Esophagus (tissue), 2 donors: ENCODE measurements at regions not wholly inside any gene's neighbourhood (a gene's known extent, or its start where the extent isn't known, plus 50 kb on each side); places are given as distances from the start of the nearest gene placed in this dataset.
"Not testable (repeated sequence)": the region's sequence is repeated elsewhere in the genome, so short reads cannot be mapped to it uniquely, and the experiment has no call there.

ENCODE experiments used
- H3K27ac ChIP-seq, 2 donors: one replicate each; pipeline ENCODE4 v1.5.1; 2013; ENCODE audit warnings: low read depth in 2 of 2, mild to moderate bottlenecking in 2 of 2, inconsistent platforms in 1 of 2, low read length in 1 of 2, moderate library complexity in 1 of 2
- H3K27me3 ChIP-seq, 2 donors: one replicate each; pipeline ENCODE4 v1.6.1; 2013; ENCODE audit warnings: low read length in 2 of 2, control low read depth in 1 of 2, mild to moderate bottlenecking in 1 of 2; ENCODE audit not compliant: insufficient read depth in 2 of 2, control insufficient read depth in 1 of 2
- H3K36me3 ChIP-seq, 2 donors: one replicate each; pipeline ENCODE4 v1.6.1; 2013; ENCODE audit warnings: low read length in 1 of 2; ENCODE audit not compliant: control insufficient read depth in 2 of 2, insufficient read depth in 2 of 2
- H3K4me1 ChIP-seq, 2 donors: one replicate each; pipeline ENCODE4 v1.6.1; 2013; ENCODE audit warnings: low read length in 1 of 2; ENCODE audit not compliant: control insufficient read depth in 2 of 2, insufficient read depth in 2 of 2
- H3K4me3 ChIP-seq, 2 donors: one replicate each; pipeline ENCODE4 v1.5.1; 2013; ENCODE audit warnings: low read length in 2 of 2, mild to moderate bottlenecking in 2 of 2, low read depth in 1 of 2, moderate library complexity in 1 of 2
- H3K9me3 ChIP-seq, 2 donors: one replicate each; pipeline ENCODE4 v1.6.1; 2013; ENCODE audit warnings: mild to moderate bottlenecking in 2 of 2, low read depth in 1 of 2, low read length in 1 of 2, moderate library complexity in 1 of 2; ENCODE audit not compliant: control insufficient read depth in 2 of 2, insufficient read depth in 1 of 2
- WGBS, 2 donors: extraction: QIAGEN DNeasy Blood & Tissue Kit; methylation state at CpG; one replicate each; pipeline ENCODE4 v1.1.7; 2013; 5-methylcytosine and 5-hydroxymethylcytosine counted together
- donor health status: healthy with polysubstance abuse.
- donor health status: Bipolar disorder and iron deficiency.

DNA sequence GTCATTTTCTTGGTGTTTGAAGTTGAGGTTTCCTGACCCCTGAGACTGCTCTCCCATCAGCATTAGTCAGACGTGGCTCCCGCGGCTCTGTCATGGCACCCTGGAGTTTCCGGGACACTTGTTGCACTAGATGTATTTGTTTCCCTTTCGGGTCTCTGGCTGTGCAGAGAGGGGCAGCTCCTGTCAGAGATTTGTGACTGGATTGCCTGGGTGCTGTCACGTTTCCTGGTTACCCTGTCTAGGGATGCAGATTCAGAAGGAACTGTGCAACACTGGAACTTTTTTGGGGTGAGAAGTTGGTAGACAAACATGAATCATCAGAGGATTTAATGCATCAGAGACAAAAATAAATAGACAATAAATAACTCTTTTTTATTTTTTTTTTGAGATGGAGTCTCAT, 431.8 kb upstream of the MAN1A1 start:
- H3K27me3 ChIP-seq: no peaks in the 10 kb centered on the region
- WGBS, 2 donors: 83% methylated on average over 6 of the region's 6 CpGs
- H3K4me1 ChIP-seq: no peaks in the 10 kb centered on the region
- no peak overlapping the region for H3K27ac ChIP-seq
- no peak overlapping the region for H3K4me3 ChIP-seq
- H3K9me3 ChIP-seq: no peaks in the 10 kb centered on the region
- H3K36me3 ChIP-seq: no peaks in the 10 kb centered on the region

DNA sequence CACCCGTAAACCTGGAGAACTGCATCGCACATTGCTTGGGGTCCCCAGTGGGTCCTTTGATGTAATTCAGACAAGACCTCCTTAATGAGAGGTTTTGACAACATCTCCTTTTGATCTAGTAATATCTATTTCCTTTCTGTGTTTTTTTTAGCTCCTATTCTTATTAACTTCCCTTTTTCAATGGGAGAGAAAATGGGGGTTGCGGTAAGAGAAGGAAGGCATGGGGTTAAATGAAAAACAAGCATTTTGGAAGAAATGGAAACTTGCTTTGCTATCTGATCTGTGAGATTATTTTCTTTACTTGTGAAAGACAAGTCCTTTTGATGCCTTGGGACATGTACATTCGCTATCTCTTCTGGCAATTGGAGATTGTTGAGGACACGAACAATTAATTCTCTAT, 418.6 kb upstream of the MAN1A1 start:
- Histone ChIP-seq H3K9me3 (peaks cover 0 to 2% of the 10 kb centered on the region in 2 donors), H3K4me3 (no peak overlapping the region), H3K27ac (no peak overlapping the region), H3K27me3 (peaks cover 0 to 2% of the 10 kb centered on the region in 2 donors), H3K36me3 (no peaks in the 10 kb centered on the region), H3K4me1 (no peaks in the 10 kb centered on the region)
- 65 to 66% methylated on average over 5 of the region's 5 CpGs for WGBS, 2 donors

DNA sequence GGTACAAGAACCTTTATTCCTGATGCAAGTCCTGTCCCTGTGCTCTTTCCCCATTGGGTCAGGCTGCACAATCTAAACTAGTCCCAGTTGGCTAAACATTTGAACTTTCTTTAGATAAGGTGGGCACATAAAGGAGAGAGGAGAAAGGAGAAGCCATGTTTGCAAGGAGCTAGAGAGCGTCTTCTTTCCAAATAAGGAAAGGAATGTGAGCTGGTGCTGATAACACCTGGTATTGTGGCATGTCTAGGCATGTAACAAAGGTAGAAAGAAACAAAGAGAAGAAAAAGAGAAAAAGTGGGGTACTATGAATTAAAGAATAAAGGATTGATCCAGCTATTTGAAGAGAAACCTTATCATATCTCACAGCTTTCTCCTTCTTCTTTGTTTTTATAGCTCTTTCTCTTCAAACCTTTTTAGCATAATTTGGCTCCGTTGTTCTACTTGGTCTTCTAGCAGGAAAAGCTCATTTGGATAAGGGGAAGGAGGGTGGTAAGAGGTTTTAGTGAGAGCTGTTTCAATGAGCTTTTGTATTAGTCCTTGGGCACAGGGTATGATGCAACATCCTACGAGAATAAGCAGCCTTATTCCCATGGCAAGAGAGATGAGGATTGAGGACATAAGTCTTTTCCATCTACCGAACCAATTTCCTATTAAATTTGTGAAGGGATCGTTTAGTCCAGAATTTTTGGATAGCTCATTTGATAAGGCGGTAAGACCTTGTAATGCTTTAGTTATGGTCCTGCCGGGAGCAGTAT, 415.5 kb upstream of the MAN1A1 start:
- Histone ChIP-seq H3K9me3 (no peaks in the 10 kb centered on the region), H3K27ac (no peak overlapping the region), H3K27me3 (no peaks in the 10 kb centered on the region), H3K4me1 (no peaks in the 10 kb centered on the region), H3K4me3 (no peak overlapping the region), H3K36me3 (no peaks in the 10 kb centered on the region)
- 86 to 90% methylated on average over 7 of the region's 7 CpGs for WGBS, 2 donors

DNA sequence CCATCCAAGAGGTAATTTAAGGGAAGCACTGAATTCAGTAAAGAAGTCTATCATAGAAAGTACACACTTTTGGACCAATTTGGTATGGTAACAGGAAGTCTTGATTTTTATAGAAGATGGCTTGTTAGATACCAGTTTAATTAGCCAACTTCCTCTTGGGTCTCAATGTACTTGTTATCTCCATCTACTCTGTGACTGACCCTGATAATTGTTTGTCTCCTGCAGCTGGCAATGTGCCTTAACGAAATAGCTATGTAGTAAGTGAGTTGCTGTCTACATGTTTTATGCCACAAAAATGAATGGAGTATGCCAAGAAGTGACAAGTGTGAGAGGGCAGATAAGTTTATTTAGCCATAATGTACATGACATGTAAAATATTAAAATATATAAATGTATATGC, 410.5 kb upstream of the MAN1A1 start:
- H3K36me3 ChIP-seq: no peaks in the 10 kb centered on the region
- H3K9me3 ChIP-seq: no peaks in the 10 kb centered on the region
- no peak overlapping the region for H3K4me3 ChIP-seq
- H3K27ac ChIP-seq: no peak overlapping the region
- H3K4me1 ChIP-seq: no peaks in the 10 kb centered on the region
- WGBS, 2 donors: 69 to 73% methylated on average over 1 of the region's 1 CpG
- H3K27me3 ChIP-seq: no peaks in the 10 kb centered on the region

DNA sequence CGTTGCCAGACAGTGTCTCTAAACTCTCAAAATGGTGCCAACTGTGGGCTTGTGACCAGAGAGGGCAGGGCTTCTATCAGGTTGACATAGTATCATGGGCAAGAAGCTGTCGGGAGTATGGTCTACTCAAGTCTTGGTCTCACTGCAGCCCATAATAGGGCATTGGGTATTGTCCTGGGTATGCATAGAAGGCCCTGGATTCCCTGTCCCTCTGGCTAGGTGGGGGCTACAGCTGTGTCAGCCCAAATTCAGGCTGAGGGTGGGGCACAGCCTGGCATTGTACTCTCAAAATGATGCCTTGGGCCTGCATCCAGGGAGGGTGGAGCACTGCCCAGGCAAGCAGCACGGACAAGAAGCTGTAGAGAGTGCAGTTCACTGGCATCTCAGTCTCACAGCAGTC, 408.8 kb upstream of the MAN1A1 start:
- 51 to 66% methylated on average over 3 of the region's 3 CpGs for WGBS, 2 donors
- H3K4me1 ChIP-seq: no peaks in the 10 kb centered on the region
- no peak overlapping the region for H3K27ac ChIP-seq
- H3K9me3 ChIP-seq: no peaks in the 10 kb centered on the region
- no peaks in the 10 kb centered on the region for H3K36me3 ChIP-seq
- no peak overlapping the region for H3K4me3 ChIP-seq
- no peaks in the 10 kb centered on the region for H3K27me3 ChIP-seq

DNA sequence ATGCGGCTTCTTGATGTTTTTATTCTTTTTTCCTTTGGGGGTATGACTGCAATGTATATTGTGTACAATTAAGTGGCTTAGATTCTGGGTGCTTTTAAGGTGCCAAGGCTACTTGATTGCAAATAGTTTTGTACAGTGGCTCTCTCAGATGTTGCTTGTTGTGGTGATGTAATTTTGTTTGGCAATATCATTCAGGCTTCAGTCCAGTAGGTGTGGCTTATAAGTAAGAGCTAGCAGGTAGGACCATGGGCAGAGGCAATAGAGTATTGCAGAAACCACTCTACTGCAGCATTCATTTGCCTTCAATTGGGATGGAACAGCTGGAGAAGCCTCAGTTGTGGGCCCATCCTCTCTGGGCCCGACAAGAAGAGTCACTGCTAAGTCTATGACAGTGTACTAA, 407.9 kb upstream of the MAN1A1 start:
- Histone ChIP-seq H3K27ac (no peak overlapping the region), H3K4me3 (no peak overlapping the region), H3K4me1 (no peaks in the 10 kb centered on the region), H3K27me3 (no peaks in the 10 kb centered on the region), H3K36me3 (no peaks in the 10 kb centered on the region), H3K9me3 (no peaks in the 10 kb centered on the region)
- 82 to 86% methylated on average over 2 of the region's 2 CpGs for WGBS, 2 donors

DNA sequence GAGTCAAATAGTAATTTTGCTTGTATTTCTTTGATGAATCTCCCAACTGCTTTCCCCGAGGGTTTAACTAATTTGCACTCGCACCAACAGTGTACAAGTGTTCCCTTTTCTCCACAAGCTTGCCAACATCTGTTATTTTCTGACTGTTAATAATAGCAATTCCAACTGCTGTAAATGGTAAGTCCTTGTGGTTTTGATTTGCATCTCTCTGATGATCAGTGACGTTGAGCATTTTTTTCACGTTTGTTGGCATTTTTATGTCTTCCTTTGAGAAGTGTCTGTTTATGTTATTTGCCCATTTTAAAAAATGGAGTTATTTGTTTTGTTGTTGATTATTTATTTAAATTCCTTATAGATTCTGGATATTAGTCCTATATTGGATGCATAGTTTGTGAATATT, 399.8 kb upstream of the MAN1A1 start:
- H3K4me3 ChIP-seq: no peak overlapping the region
- no peaks in the 10 kb centered on the region for H3K9me3 ChIP-seq
- H3K27ac ChIP-seq: no peak overlapping the region
- H3K27me3 ChIP-seq: no peaks in the 10 kb centered on the region
- no peaks in the 10 kb centered on the region for H3K36me3 ChIP-seq
- H3K4me1 ChIP-seq: no peaks in the 10 kb centered on the region
- 67 to 68% methylated on average over 4 of the region's 4 CpGs for WGBS, 2 donors

DNA sequence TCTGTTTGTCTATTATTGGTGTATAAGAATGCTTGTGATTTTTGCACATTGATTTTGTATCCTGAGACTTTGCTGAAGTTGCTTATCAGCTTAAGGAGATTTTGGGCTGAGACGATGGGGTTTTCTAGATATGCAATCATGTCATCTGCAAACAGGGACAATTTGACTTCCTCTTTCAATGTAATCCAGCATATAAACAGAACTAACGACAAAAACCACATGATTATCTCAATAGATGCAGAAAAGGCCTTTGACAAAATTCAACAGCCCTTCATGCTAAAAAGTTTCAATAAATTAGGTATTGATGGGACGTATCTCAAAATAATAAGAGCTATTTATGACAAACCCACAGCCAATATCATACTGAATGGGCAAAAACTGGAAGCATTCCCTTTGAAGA, 399.0 kb upstream of the MAN1A1 start:
- H3K27ac ChIP-seq, H3K36me3 ChIP-seq, H3K4me3 ChIP-seq, H3K9me3 ChIP-seq, H3K27me3 ChIP-seq, H3K4me1 ChIP-seq: not testable (repeated sequence)
- WGBS, 2 donors: 72 to 74% methylated on average over 3 of the region's 3 CpGs

DNA sequence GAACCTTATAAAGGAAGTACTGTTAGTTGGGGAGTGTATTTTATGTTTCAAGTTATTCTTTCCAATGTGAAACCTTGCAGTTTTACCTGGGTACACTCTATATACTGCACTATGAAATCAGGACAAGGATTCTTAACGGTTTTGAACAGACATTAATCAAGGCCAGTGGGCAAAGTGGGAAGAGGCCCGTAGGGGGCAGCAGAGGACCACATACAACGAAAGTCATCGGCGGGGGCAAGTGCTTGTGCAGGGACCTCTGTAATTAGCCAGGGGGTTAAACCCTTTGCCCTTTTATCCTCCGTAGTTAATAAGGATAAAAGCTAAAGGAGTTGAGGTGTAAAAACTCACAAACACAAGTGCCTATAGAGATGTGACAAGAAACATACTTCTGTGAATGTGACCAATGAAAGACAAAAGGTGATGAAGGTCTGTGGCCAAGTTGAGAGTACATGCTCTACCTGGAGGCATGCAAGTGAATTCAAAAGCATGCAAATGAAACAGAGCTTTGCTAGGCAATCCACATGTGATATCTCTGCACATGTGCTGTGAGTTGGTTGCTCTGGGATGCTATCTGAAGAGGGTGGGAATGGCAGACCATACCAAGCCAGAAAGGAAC, 392.7 kb upstream of the MAN1A1 start:
- Histone ChIP-seq H3K27ac (no peak overlapping the region), H3K27me3 (no peaks in the 10 kb centered on the region), H3K4me3 (no peak overlapping the region), H3K9me3 (no peaks in the 10 kb centered on the region), H3K36me3 (no peaks in the 10 kb centered on the region), H3K4me1 (no peaks in the 10 kb centered on the region)
- 15 to 16% methylated on average over 6 of the region's 6 CpGs for WGBS, 2 donors

DNA sequence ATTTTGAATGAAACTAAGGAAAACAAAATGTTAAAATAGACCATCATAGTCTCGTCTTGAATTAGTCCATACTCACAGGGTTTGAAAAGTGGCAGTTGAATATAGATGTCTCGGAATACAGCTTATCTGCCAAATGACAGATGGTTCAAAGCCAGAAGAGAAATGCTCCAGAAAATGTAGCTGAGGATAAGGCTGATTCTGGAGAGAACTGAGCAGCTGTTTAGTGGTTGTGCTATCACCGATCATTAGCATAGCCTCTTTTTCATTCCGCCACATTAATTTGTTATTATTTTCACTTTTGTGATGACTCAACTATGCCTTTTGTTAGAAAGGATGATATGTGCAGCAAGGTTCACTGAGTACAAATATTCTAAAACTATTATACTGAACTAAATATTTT, 390.2 kb upstream of the MAN1A1 start:
- H3K4me1 ChIP-seq: no peaks in the 10 kb centered on the region
- no peak overlapping the region for H3K4me3 ChIP-seq
- 58 to 74% methylated on average over 4 of the region's 4 CpGs for WGBS, 2 donors
- no peaks in the 10 kb centered on the region for H3K27me3 ChIP-seq
- H3K27ac ChIP-seq: no peak overlapping the region
- H3K9me3 ChIP-seq: no peaks in the 10 kb centered on the region
- no peaks in the 10 kb centered on the region for H3K36me3 ChIP-seq
